H1 (cell line): ENCODE measurements at regions not wholly inside any gene's neighbourhood (a gene's known extent, or its start where the extent isn't known, plus 50 kb on each side); places are given as distances from the start of the nearest gene placed in this dataset.

ENCODE experiments used
- CTCF ChIA-PET: fragments of 300-600 bp; sonication (Branson Sonifier 250); formaldehyde crosslinking; loops from one replicate; lab custom pipeline; 2021; ENCODE audit not compliant: partially characterized antibody; lab: Charles Lee
- POLR2A ChIA-PET: fragments of 300-600 bp; sonication (Branson Sonifier 250); formaldehyde crosslinking; loops from one replicate; lab custom pipeline; 2021; ENCODE audit warnings: inconsistent platforms; ENCODE audit not compliant: partially characterized antibody; lab: Charles Lee
- DNase-seq, 2 experiments: peaks; one replicate each; pipeline versions ENCODE4 v3.0.0 to v3.0.0-alpha.2; 2010 to 2022; ENCODE audit warnings: low spot score in 2 of 2, low read depth in 1 of 2, mixed read lengths in 1 of 2
- FAIRE-seq: peaks from 2 replicates; lab custom pipeline; 2011; peaks lifted over from hg19 to GRCh38; lab: Jason Lieb, UNC
- H2AFZ ChIP-seq: 2 replicates; pipeline ENCODE4 v1.8.1; 2012; ENCODE audit warnings: low read length, inconsistent platforms
- H2AK5ac ChIP-seq: 2 replicates; pipeline ENCODE4 v1.6.1; 2013; ENCODE audit warnings: low read depth, low read length
- H2BK120ac ChIP-seq: replicated peaks from 2 replicates; pipeline ENCODE3; 2013; ENCODE audit warnings: low read depth, low read length, inconsistent platforms
- H2BK12ac ChIP-seq: 2 replicates; pipeline ENCODE4 v1.6.1; 2013; ENCODE audit warnings: low read depth, low read length
- H2BK15ac ChIP-seq: 2 replicates; pipeline ENCODE4 v1.6.1; 2013; ENCODE audit warnings: low read length
- H2BK20ac ChIP-seq: 2 replicates; pipeline ENCODE4 v1.6.1; 2013; ENCODE audit warnings: low read length
- H2BK5ac ChIP-seq: 2 replicates; pipeline ENCODE4 v1.6.1; 2013; ENCODE audit warnings: low read depth, low read length
- H3K14ac ChIP-seq: 2 replicates; pipeline ENCODE4 v1.6.1; 2013; ENCODE audit warnings: inconsistent platforms; ENCODE audit not compliant: insufficient read length
- H3K18ac ChIP-seq: 2 replicates; pipeline ENCODE4 v1.6.1; 2013; ENCODE audit warnings: low read length; ENCODE audit errors: extremely low read depth
- H3K23ac ChIP-seq: 2 replicates; pipeline ENCODE4 v1.6.1; 2013; ENCODE audit warnings: inconsistent platforms; ENCODE audit not compliant: insufficient read length
- H3K23me2 ChIP-seq: 2 replicates; pipeline ENCODE4 v1.6.1; 2013; ENCODE audit warnings: low read depth, low read length
- H3K27ac ChIP-seq: 2 replicates; pipeline ENCODE4 v1.6.1; 2011; ENCODE audit warnings: low read depth, low read length, inconsistent platforms
- H3K27me3 ChIP-seq, 4 experiments: replicated peaks in 1 of 4; 1 replicate in 1 of 4; 2 replicates in 3 of 4; pipeline versions ENCODE4 v1.6.1 to v1.8.1; 2011 to 2013; ENCODE audit warnings: low read length in 3 of 4, mild to moderate bottlenecking in 3 of 4, inconsistent platforms in 2 of 4, mixed read lengths in 2 of 4, moderate library complexity in 1 of 4; ENCODE audit not compliant: control insufficient read depth in 3 of 4, insufficient read depth in 3 of 4; ENCODE audit errors: extremely low read depth in 1 of 4
- H3K36me3 ChIP-seq, 4 experiments: 2 replicates each; pipeline versions ENCODE4 v1.6.1 to v1.8.1; 2011 to 2013; ENCODE audit warnings: mild to moderate bottlenecking in 4 of 4, low read length in 3 of 4, moderate library complexity in 2 of 4, control low read depth in 1 of 4, inconsistent platforms in 1 of 4; ENCODE audit not compliant: insufficient read depth in 4 of 4, control insufficient read depth in 2 of 4
- H3K4ac ChIP-seq: replicated peaks from 2 replicates; pipeline ENCODE3; 2013; ENCODE audit warnings: low read length, low read depth, mixed read lengths, inconsistent platforms; ENCODE audit not compliant: insufficient read length
- H3K4me1 ChIP-seq, 4 experiments: replicated peaks in 1 of 4; 1 replicate in 1 of 4; 2 replicates in 3 of 4; pipeline versions ENCODE4 v1.6.1 to v1.8.1; 2011 to 2013; ENCODE audit warnings: low read length in 3 of 4, inconsistent platforms in 2 of 4, mixed read lengths in 1 of 4; ENCODE audit not compliant: insufficient read depth in 4 of 4, control insufficient read depth in 3 of 4
- H3K4me2 ChIP-seq, 2 experiments: 2 replicates each; pipeline versions ENCODE4 v1.6.1 to v1.8.1; 2011 to 2013; ENCODE audit warnings: low read depth in 2 of 2, low read length in 2 of 2, control low read depth in 1 of 2, inconsistent platforms in 1 of 2, mild to moderate bottlenecking in 1 of 2; ENCODE audit not compliant: insufficient read depth in 1 of 2
- H3K4me3 ChIP-seq, 4 experiments: fragments of 200-600, 300-600 bp in 1 of 4; sonication (generic), shearing (Covaris generic), sonication (Bioruptor Twin) in 1 of 4; 2 replicates each; pipeline versions ENCODE4 v1.5.1 to v1.8.1; 2011 to 2016; ENCODE audit warnings: low read length in 4 of 4, low read depth in 3 of 4, control low read depth in 2 of 4, inconsistent platforms in 2 of 4, mild to moderate bottlenecking in 2 of 4, mixed read lengths in 1 of 4, moderate library complexity in 1 of 4; ENCODE audit not compliant: insufficient read depth in 2 of 4; ENCODE audit errors: extremely low read depth in 1 of 4
- H3K56ac ChIP-seq: replicated peaks from 2 replicates; pipeline ENCODE3; 2013; ENCODE audit warnings: low read depth, mild to moderate bottlenecking, mixed read lengths, low read length, inconsistent platforms; ENCODE audit not compliant: insufficient read length
- H3K79me1 ChIP-seq: 2 replicates; pipeline ENCODE4 v1.6.1; 2013; ENCODE audit warnings: low read depth, low read length, control low read depth
- H3K79me2 ChIP-seq, 2 experiments: 2 replicates each; pipeline versions ENCODE4 v1.6.1 to v1.8.1; 2012 to 2013; ENCODE audit warnings: low read length in 2 of 2, mild to moderate bottlenecking in 2 of 2, inconsistent platforms in 1 of 2; ENCODE audit not compliant: insufficient read depth in 2 of 2, control insufficient read depth in 1 of 2
- H3K9ac ChIP-seq, 4 experiments: replicated peaks in 1 of 4; 1 replicate in 1 of 4; 2 replicates in 3 of 4; pipeline versions ENCODE4 v1.6.1 to v1.8.1; 2011 to 2013; ENCODE audit warnings: low read depth in 3 of 4, low read length in 3 of 4, control low read depth in 2 of 4, mild to moderate bottlenecking in 2 of 4, moderate library complexity in 2 of 4, inconsistent platforms in 1 of 4; ENCODE audit errors: extremely low read depth in 1 of 4
- H3K9me3 ChIP-seq, 2 experiments: 2 replicates each; pipeline versions ENCODE4 v1.6.1 to v1.8.1; 2012 to 2013; ENCODE audit warnings: mild to moderate bottlenecking in 2 of 2, moderate library complexity in 2 of 2, control low read depth in 1 of 2, inconsistent platforms in 1 of 2, low read depth in 1 of 2, low read length in 1 of 2, mixed read lengths in 1 of 2; ENCODE audit not compliant: insufficient read depth in 2 of 2
- H4K20me1 ChIP-seq, 2 experiments: replicated peaks in 1 of 2; 2 replicates each; pipeline versions ENCODE3 to v1.8.1; 2011 to 2013; ENCODE audit warnings: inconsistent platforms in 2 of 2, low read length in 2 of 2, mild to moderate bottlenecking in 1 of 2; ENCODE audit not compliant: insufficient read depth in 2 of 2, control insufficient read depth in 1 of 2
- H4K5ac ChIP-seq: 2 replicates; pipeline ENCODE4 v1.6.1; 2013; ENCODE audit warnings: low read length, low read depth, mixed read lengths, inconsistent platforms; ENCODE audit not compliant: insufficient read length
- H4K8ac ChIP-seq: 2 replicates; pipeline ENCODE4 v1.8.0; 2013; ENCODE audit warnings: mild to moderate bottlenecking, moderate library complexity, low read length, inconsistent platforms; ENCODE audit not compliant: insufficient read depth; ENCODE audit errors: extremely low read depth
- H4K91ac ChIP-seq: replicated peaks from 2 replicates; pipeline ENCODE3; 2013; ENCODE audit warnings: low read length, mixed read lengths, inconsistent platforms; ENCODE audit not compliant: insufficient read length
- CBX8 ChIP-seq: fragments of 300-800, 300-1000 bp; sonication (generic); IDR thresholded peaks from 2 replicates; pipeline ENCODE4 v1.7.1; 2016; ENCODE audit warnings: low read depth, low read length, borderline replicate concordance
- HDAC2 ChIP-seq, 2 experiments: fragments of 300-600 bp in 1 of 2; sonication (generic) in 1 of 2; IDR thresholded peaks; 2 replicates each; pipeline ENCODE4 v1.6.1; 2011 to 2012; ENCODE audit warnings: low read depth in 2 of 2, low read length in 2 of 2, mild to moderate bottlenecking in 2 of 2, moderate library complexity in 2 of 2, borderline replicate concordance in 1 of 2, inconsistent platforms in 1 of 2
- HDAC6 ChIP-seq: IDR thresholded peaks from one replicate; pipeline ENCODE4 v1.7.1; 2012; ENCODE audit warnings: low read depth, mild to moderate bottlenecking, inconsistent platforms, low read length, moderate library complexity
- RAD21 ChIP-seq, 2 experiments: IDR thresholded peaks in 1 of 2; conservative IDR thresholded peaks in 1 of 2; 2 replicates each; pipeline ENCODE4 v1.6.1; 2011; ENCODE audit warnings: low read depth in 2 of 2, low read length in 2 of 2, improper control_type of control experiment in 1 of 2, inconsistent platforms in 1 of 2, mild to moderate bottlenecking in 1 of 2, moderate library complexity in 1 of 2
- SUZ12 ChIP-seq: fragments of 200-600 bp; sonication (generic); IDR thresholded peaks from 2 replicates; pipeline ENCODE4 v1.6.1; 2012; ENCODE audit warnings: mild to moderate bottlenecking, inconsistent platforms, low read length, moderate library complexity, mixed read lengths
- ZNF274 ChIP-seq: IDR thresholded peaks from 2 replicates; pipeline ENCODE4 v1.7.0; 2012; ENCODE audit warnings: low read length, borderline replicate concordance; ENCODE audit errors: extremely low read depth
- WGBS, 2 experiments: shearing (Covaris generic) in 1 of 2; methylation state at CpG; one replicate each; pipeline versions ENCODE4 v1.1.6 to v1.1.7; 2013 to 2015; ENCODE audit warnings: low lambda C conversion rate in 2 of 2, mixed read lengths in 2 of 2, inconsistent platforms in 1 of 2, low coverage in 1 of 2, missing lambda C conversion rate in 1 of 2; ENCODE audit not compliant: insufficient replicate concordance in 2 of 2, insufficient coverage in 1 of 2, insufficient read length in 1 of 2; ENCODE audit errors: extremely low coverage in 1 of 2, missing lambda C conversion rate in 1 of 2; 5-methylcytosine and 5-hydroxymethylcytosine counted together

GRCh38 chr17:5786510-5786875, 202.2 kb upstream of the NLRP1 start:
- H4K5ac ChIP-seq = no peak overlapping the region
- CTCF ChIA-PET = interaction anchor here (0.6 kb wide), 1 partner anchor 73 kb away, joined by 3 read pairs; no protein-coding TSS in a partner anchor
- no peak overlapping the region for H3K4me3 ChIP-seq
- H2BK12ac ChIP-seq = no peak overlapping the region
- FAIRE-seq (no peak), DNase-seq (no peak)
- no peak overlapping the region for H3K27ac ChIP-seq
- 0 out of 2 replicates have a peak overlapping the region, but pooled peaks have one; percentile 24 for H2AK5ac ChIP-seq
- H3K9me3 ChIP-seq = peaks cover 3 to 14% of the 10 kb centered on the region in 2 experiments; a peak in 2 of 4 replicates
- no peak overlapping the region for H2AFZ ChIP-seq
- H3K4me2 ChIP-seq = no peak overlapping the region
- H2BK120ac ChIP-seq = no peak overlapping the region
- no peak overlapping the region for H3K18ac ChIP-seq
- peaks cover 0 to 3% (median under 1%) of the 10 kb centered on the region in 4 experiments; a peak in 3 of 7 replicates for H3K4me1 ChIP-seq
- no peak overlapping the region for H3K9ac ChIP-seq
- no peaks in the 10 kb centered on the region for H3K36me3 ChIP-seq
- POLR2A ChIA-PET = no interaction called here
- WGBS, 2 experiments = 91% methylated on average over 5 of the region's 6 CpGs; no CpG with 5 or more reads in 1 of the 2 experiments
- no peak overlapping the region for H4K8ac ChIP-seq
- H3K4ac ChIP-seq = no peak overlapping the region
- H3K79me2 ChIP-seq = no peaks in the 10 kb centered on the region
- TF ChIP-seq SUZ12 = no peak
- TF ChIP-seq CBX8 = no peak
- TF ChIP-seq RAD21 (IDR thresholded peaks at IDR 0.05 in 1 of 2, conservative IDR thresholded peaks at IDR 0.05 in 1 of 2; ENCODE audit: low read depth in 2 of 2, low read length in 2 of 2) = no peak
- TF ChIP-seq HDAC2 (IDR thresholded peaks at IDR 0.05; ENCODE audit: borderline replicate concordance in 1 of 2, low read depth in 2 of 2, low read length in 2 of 2) = no peak
- no peak for TF ChIP-seq ZNF274
- TF ChIP-seq HDAC6 = no peak
- H3K79me1 ChIP-seq = no peaks in the 10 kb centered on the region
- no peak overlapping the region for H2BK20ac ChIP-seq
- no peaks in the 10 kb centered on the region for H3K27me3 ChIP-seq
- H4K91ac ChIP-seq = no peak overlapping the region
- H3K23me2 ChIP-seq = no peaks in the 10 kb centered on the region
- no peak overlapping the region; the same call in 1 of the 2 replicates for H2BK5ac ChIP-seq
- H3K14ac ChIP-seq = no peak overlapping the region
- H2BK15ac ChIP-seq = no peak overlapping the region
- no peak overlapping the region for H3K23ac ChIP-seq
- no peak overlapping the region for H3K56ac ChIP-seq
- H4K20me1 ChIP-seq = no peaks in the 10 kb centered on the region
